ENCODE measurements at regions not wholly inside any gene's neighbourhood (a gene's known extent, or its start where the extent isn't known, plus 50 kb on each side); places are given as distances from the start of the nearest gene placed in this dataset.

DNA sequence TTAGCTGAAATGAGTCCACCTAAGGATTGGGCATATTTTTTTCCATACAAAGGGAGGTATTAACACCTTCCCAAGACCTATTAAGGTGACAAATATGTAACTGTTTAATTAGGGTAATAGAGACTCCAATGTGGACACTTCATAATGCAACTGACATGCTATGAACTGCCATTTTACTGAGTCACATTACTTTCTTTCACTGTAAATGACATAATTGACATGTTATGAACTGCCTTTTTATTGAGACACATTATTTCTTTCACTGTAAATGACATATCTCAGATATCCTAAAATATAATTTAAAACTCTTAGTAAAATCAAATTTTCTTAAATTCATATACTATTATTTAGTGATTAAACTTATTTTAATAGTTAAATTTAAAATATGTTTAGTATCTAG is 528.8 kb upstream of the PCDH15 start:
- TF ChIP-seq CTCF (IDR thresholded peaks at IDR 0.05): no peak

GRCh38 chr10:55320187-55320700 is 519.2 kb upstream of the PCDH15 start:
- intact Hi-C loops (cut with DNase I): no loop called here
- H3K27ac ChIP-seq: no peak overlapping the region
- ATAC-seq (peak in 1 of 2 donors; percentile 23), DNase-seq (no peak)
- no peak overlapping the region for H3K4me3 ChIP-seq
- H3K4me1 ChIP-seq: no peaks in the 10 kb centered on the region
- H3K27me3 ChIP-seq (ENCODE audit: low read depth): no peaks in the 10 kb centered on the region
- H3K36me3 ChIP-seq: no peaks in the 10 kb centered on the region
- H3K9me3 ChIP-seq: no peaks in the 10 kb centered on the region
- TF ChIP-seq CTCF (IDR thresholded peaks at IDR 0.05): no peak

More for the DNA sequence above, 528.8 kb upstream of the PCDH15 start:
- Histone ChIP-seq H3K4me3 (no peak overlapping the region), H3K4me1 (no peaks in the 10 kb centered on the region), H3K27ac (no peak overlapping the region), H3K27me3 (ENCODE audit: low read depth) (no peaks in the 10 kb centered on the region), H3K36me3 (no peaks in the 10 kb centered on the region), H3K9me3 (no peaks in the 10 kb centered on the region)
- intact Hi-C loops (cut with DNase I): no loop called here
- DNase-seq (no peak), ATAC-seq (no peak)

DNA sequence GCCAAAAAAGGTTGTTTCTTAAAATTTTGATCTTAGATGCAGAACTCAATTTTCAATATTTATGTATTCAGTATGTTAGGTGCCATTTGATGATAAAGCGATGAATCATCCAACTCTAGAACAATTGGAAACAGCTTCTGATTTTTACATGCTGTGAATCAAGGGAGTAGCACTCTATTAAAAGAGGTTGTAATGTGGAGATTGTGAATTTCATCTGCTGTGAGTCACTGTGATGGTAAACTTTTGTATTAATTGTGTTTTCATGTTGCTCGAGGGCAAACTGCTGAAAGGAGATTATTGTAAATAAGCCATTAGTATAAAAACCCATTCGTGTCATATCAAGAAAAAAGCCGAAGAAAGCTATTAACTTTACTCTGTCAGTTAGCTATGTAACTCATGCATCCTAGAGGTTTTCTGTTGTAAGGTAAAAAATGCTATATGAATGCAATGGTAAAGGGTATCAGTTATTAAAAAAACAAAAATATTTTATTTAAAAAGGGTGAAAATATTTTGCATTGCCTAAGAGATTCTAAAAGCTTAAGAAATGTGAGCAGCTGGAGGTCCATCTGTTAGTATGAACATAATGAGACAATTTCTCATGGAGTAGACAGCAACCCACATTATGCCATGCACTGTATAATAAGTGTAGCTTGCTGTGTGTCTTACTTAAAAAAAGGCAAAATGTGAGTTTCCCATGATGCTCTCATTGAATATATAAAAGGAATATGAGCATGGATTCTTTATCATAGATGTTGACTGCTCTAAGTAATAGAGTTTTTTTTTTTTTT is 511.0 kb upstream of the PCDH15 start:
- DNase-seq (no peak), ATAC-seq (no peak)
- TF ChIP-seq CTCF (IDR thresholded peaks at IDR 0.05): no peak
- H3K4me3 ChIP-seq: no peak overlapping the region
- no peaks in the 10 kb centered on the region for H3K9me3 ChIP-seq
- H3K27me3 ChIP-seq (ENCODE audit: low read depth): no peaks in the 10 kb centered on the region
- H3K27ac ChIP-seq: no peak overlapping the region
- H3K36me3 ChIP-seq: no peaks in the 10 kb centered on the region
- intact Hi-C loops (cut with DNase I): no loop called here
- no peaks in the 10 kb centered on the region for H3K4me1 ChIP-seq

GRCh38 chr10:55310143-55310542 is 509.1 kb upstream of the PCDH15 start:
- TF ChIP-seq CTCF (IDR thresholded peaks at IDR 0.05): no peak
- no peak for DNase-seq
- no peaks in the 10 kb centered on the region for H3K4me1 ChIP-seq

GRCh38 chr10:55305285-55305684 is 504.3 kb upstream of the PCDH15 start:
- Histone ChIP-seq H3K4me1 (no peaks in the 10 kb centered on the region), H3K36me3 (no peaks in the 10 kb centered on the region), H3K27me3 (ENCODE audit: low read depth) (no peaks in the 10 kb centered on the region), H3K27ac (no peak overlapping the region), H3K4me3 (no peak overlapping the region), H3K9me3 (no peaks in the 10 kb centered on the region)
- no peak for DNase-seq
- TF ChIP-seq CTCF (IDR thresholded peaks at IDR 0.05): no peak
- no peak for ATAC-seq
- intact Hi-C loops (cut with DNase I): no loop called here

More at GRCh38 chr10:55310143-55310542, 509.1 kb upstream of the PCDH15 start:
- no peak for ATAC-seq
- no peaks in the 10 kb centered on the region for H3K27me3 ChIP-seq (ENCODE audit: low read depth)
- intact Hi-C loops (cut with DNase I): no loop called here
- no peaks in the 10 kb centered on the region for H3K36me3 ChIP-seq
- no peaks in the 10 kb centered on the region for H3K9me3 ChIP-seq
- H3K27ac ChIP-seq: no peak overlapping the region
- H3K4me3 ChIP-seq: no peak overlapping the region

All from lower lobe of right lung (tissue), 2 donors.